ENCODE measurements at regions not wholly inside any gene's neighbourhood (a gene's known extent, or its start where the extent isn't known, plus 50 kb on each side); places are given as distances from the start of the nearest gene placed in this dataset.

GRCh38 chr2:58770846-58771245 lies 529.7 kb upstream of the FANCL start:
- no peak for TF ChIP-seq YY1 (IDR thresholded peaks at IDR 0.05; ENCODE audit: insufficient read depth, insufficient read length)
- no peak for TF ChIP-seq ZNF274 (IDR thresholded peaks at IDR 0.05; ENCODE audit: low read depth, low read length)
